ENCODE measurements at regions not wholly inside any gene's neighbourhood (a gene's known extent, or its start where the extent isn't known, plus 50 kb on each side); places are given as distances from the start of the nearest gene placed in this dataset.

- Mint-ChIP-seq H3K27me3 (ENCODE audit: low read depth) (peaks cover 2% of the 10 kb centered on the region), H3K36me3 (ENCODE audit: low read depth) (no peaks in the 10 kb centered on the region), H3K9me3 (peaks cover 3% of the 10 kb centered on the region), H3K4me3 (no peak overlapping the region), H3K4me1 (no peaks in the 10 kb centered on the region), H3K27ac (no peak overlapping the region)
- TF ChIP-seq CTCF (IDR thresholded peaks at IDR 0.05; ENCODE audit: unreplicated experiment in 3 of 3): no peak
Observed at GRCh38 chr16:26877421-26877820, 189.3 kb upstream of the C16orf82 start.

- Mint-ChIP-seq H3K27ac (no peak overlapping the region), H3K36me3 (ENCODE audit: low read depth) (no peaks in the 10 kb centered on the region), H3K27me3 (ENCODE audit: low read depth) (peaks cover 6% of the 10 kb centered on the region), H3K4me1 (peaks cover 7% of the 10 kb centered on the region), H3K4me3 (no peak overlapping the region), H3K9me3 (peaks cover 11% of the 10 kb centered on the region)
- TF ChIP-seq CTCF (IDR thresholded peaks at IDR 0.05; ENCODE audit: unreplicated experiment in 3 of 3): no peak
Observed at GRCh38 chr16:26885674-26886073, 181.1 kb upstream of the C16orf82 start.

- no peak for TF ChIP-seq CTCF (IDR thresholded peaks at IDR 0.05; ENCODE audit: unreplicated experiment in 3 of 3)
- no peaks in the 10 kb centered on the region for H3K36me3 Mint-ChIP-seq (ENCODE audit: low read depth)
- peaks cover 3% of the 10 kb centered on the region for H3K27me3 Mint-ChIP-seq (ENCODE audit: low read depth)
- H3K4me1 Mint-ChIP-seq: peaks cover 7% of the 10 kb centered on the region
- H3K9me3 Mint-ChIP-seq: peaks cover 4% of the 10 kb centered on the region
- no peak overlapping the region for H3K27ac Mint-ChIP-seq
- H3K4me3 Mint-ChIP-seq: no peak overlapping the region
Observed at GRCh38 chr16:26889740-26890139, 177.0 kb upstream of the C16orf82 start.

- H3K27ac Mint-ChIP-seq: no peak overlapping the region
- no peaks in the 10 kb centered on the region for H3K4me1 Mint-ChIP-seq
- no peaks in the 10 kb centered on the region for H3K27me3 Mint-ChIP-seq (ENCODE audit: low read depth)
- H3K9me3 Mint-ChIP-seq: no peaks in the 10 kb centered on the region
- H3K4me3 Mint-ChIP-seq: no peak overlapping the region
- H3K36me3 Mint-ChIP-seq (ENCODE audit: low read depth): no peaks in the 10 kb centered on the region
- TF ChIP-seq CTCF (IDR thresholded peaks at IDR 0.05; ENCODE audit: unreplicated experiment in 3 of 3): no peak
Observed at GRCh38 chr16:26898200-26898599, 168.5 kb upstream of the C16orf82 start.

- TF ChIP-seq CTCF (IDR thresholded peaks at IDR 0.05; ENCODE audit: unreplicated experiment in 3 of 3): no peak
- Mint-ChIP-seq H3K4me1 (no peaks in the 10 kb centered on the region), H3K9me3 (no peaks in the 10 kb centered on the region), H3K27ac (no peak overlapping the region), H3K4me3 (no peak overlapping the region), H3K36me3 (ENCODE audit: low read depth) (no peaks in the 10 kb centered on the region), H3K27me3 (ENCODE audit: low read depth) (no peaks in the 10 kb centered on the region)
Observed at GRCh38 chr16:26901196-26901861, 165.4 kb upstream of the C16orf82 start.

- no peaks in the 10 kb centered on the region for H3K4me1 Mint-ChIP-seq
- no peak for TF ChIP-seq CTCF (IDR thresholded peaks at IDR 0.05; ENCODE audit: unreplicated experiment in 3 of 3)
Observed at GRCh38 chr16:26901983-26902382, 164.7 kb upstream of the C16orf82 start.

More at GRCh38 chr16:26901983-26902382, 164.7 kb upstream of the C16orf82 start:
- Mint-ChIP-seq H3K9me3 (no peaks in the 10 kb centered on the region), H3K27me3 (ENCODE audit: low read depth) (no peaks in the 10 kb centered on the region), H3K36me3 (ENCODE audit: low read depth) (no peaks in the 10 kb centered on the region), H3K4me3 (no peak overlapping the region), H3K27ac (no peak overlapping the region)
